HL-60 (cell line): ENCODE measurements at regions not wholly inside any gene's neighbourhood (a gene's known extent, or its start where the extent isn't known, plus 50 kb on each side); places are given as distances from the start of the nearest gene placed in this dataset.

ENCODE experiments used
- DNase-seq, 2 experiments: peaks; one replicate each; pipeline ENCODE4 v3.0.0-alpha.2; 2010 to 2020; ENCODE audit warnings: low read depth in 1 of 2, low spot score in 1 of 2
- H3K27ac ChIP-seq: fragments of 250-450 bp; sonication (Bioruptor Pico); replicated peaks from 2 replicates; pipeline ENCODE4 v1.5.1; 2020; ENCODE audit warnings: mild to moderate bottlenecking, moderate library complexity
- H3K27me3 ChIP-seq: fragments of 250-450 bp; sonication (Bioruptor Pico); 2 replicates; pipeline ENCODE4 v1.5.1; 2021; ENCODE audit warnings: mild to moderate bottlenecking, moderate library complexity; ENCODE audit not compliant: insufficient read depth, poor library complexity, severe bottlenecking
- H3K4me3 ChIP-seq: replicated peaks from 2 replicates; pipeline ENCODE4 v1.5.1; 2011; ENCODE audit warnings: mild to moderate bottlenecking, control low read depth, low read length; ENCODE audit not compliant: insufficient read depth
- CTCF ChIP-seq: IDR thresholded peaks from one replicate; pipeline ENCODE4 v1.5.1; 2011; ENCODE audit warnings: low read length, control low read depth, inconsistent platforms; ENCODE audit not compliant: insufficient read depth
- GABPA ChIP-seq: IDR thresholded peaks from 2 replicates; pipeline ENCODE4 v1.6.1; 2012; ENCODE audit warnings: low read depth
- POLR2AphosphoS5 ChIP-seq: IDR thresholded peaks from 2 replicates; pipeline ENCODE4 v1.6.1; 2012; ENCODE audit warnings: low read depth
- REST ChIP-seq: IDR thresholded peaks from 2 replicates; pipeline ENCODE4 v1.6.1; 2012; ENCODE audit warnings: low read depth; ENCODE audit not compliant: insufficient replicate concordance
- SPI1 ChIP-seq: IDR thresholded peaks from 2 replicates; pipeline ENCODE4 v1.6.1; 2012; ENCODE audit warnings: low read depth, mild to moderate bottlenecking, borderline replicate concordance

GRCh38 chr13:62092949-62093348 is 677.3 kb upstream of the PCDH20 start:
- no peak for DNase-seq
- Histone ChIP-seq H3K4me3 (no peak overlapping the region), H3K27ac (no peak overlapping the region), H3K27me3 (no peaks in the 10 kb centered on the region)
- TF ChIP-seq POLR2AphosphoS5: no peak
- TF ChIP-seq CTCF: no peak
- TF ChIP-seq REST: no peak
- no peak for TF ChIP-seq GABPA
- TF ChIP-seq SPI1: no peak

GRCh38 chr13:62092536-62092935 is 676.9 kb upstream of the PCDH20 start:
- no peak for DNase-seq
- Histone ChIP-seq H3K27me3 (no peaks in the 10 kb centered on the region), H3K4me3 (no peak overlapping the region), H3K27ac (no peak overlapping the region)
- TF ChIP-seq CTCF (no peak), POLR2AphosphoS5 (no peak), GABPA (no peak), REST (no peak), SPI1 (no peak)

- H3K27me3 ChIP-seq: no peaks in the 10 kb centered on the region
- TF ChIP-seq GABPA (no peak), POLR2AphosphoS5 (no peak), SPI1 (no peak), REST (no peak), CTCF (no peak)
- H3K4me3 ChIP-seq: no peak overlapping the region
- DNase-seq: no peak
- H3K27ac ChIP-seq: no peak overlapping the region
These were observed 672.5 kb upstream of the PCDH20 start for GRCh38 chr13:62088165-62088564.
